ENCODE measurements at regions not wholly inside any gene's neighbourhood (a gene's known extent, or its start where the extent isn't known, plus 50 kb on each side); places are given as distances from the start of the nearest gene placed in this dataset.

DNA sequence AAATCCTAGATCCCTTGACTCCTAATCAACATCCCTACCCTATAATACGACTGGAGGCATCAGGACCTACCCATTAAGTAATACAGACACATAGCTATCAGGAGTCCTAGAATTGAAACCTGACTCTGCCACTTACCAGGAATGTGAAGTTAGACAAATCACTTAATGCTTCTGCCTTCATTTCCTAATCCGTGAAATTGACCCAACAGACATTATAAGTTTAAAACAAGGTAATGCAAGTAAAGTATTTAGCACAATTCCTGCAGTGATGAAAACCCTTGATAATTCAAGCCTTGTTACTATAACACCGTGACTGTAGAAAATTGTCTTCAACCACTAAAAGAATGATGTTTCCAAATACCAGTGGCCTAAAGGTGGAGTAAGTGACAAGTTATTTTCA, 150.2 kb downstream of the KCNJ2 start:
- TF ChIP-seq POLR2AphosphoS5 (IDR thresholded peaks at IDR 0.05) = no peak
- intact Hi-C loops (cut with DNase I) = no loop called here
- no peak for DNase-seq (ENCODE audit: low spot score)
- H3K4me3 ChIP-seq = no peak overlapping the region
- no peaks in the 10 kb centered on the region for H3K9me3 ChIP-seq
- no peaks in the 10 kb centered on the region for H3K36me3 ChIP-seq
- no peaks in the 10 kb centered on the region for H3K4me1 ChIP-seq (replicated peaks)
- H3K27ac ChIP-seq = no peak overlapping the region
- 91% methylated on average over 3 of the region's 3 CpGs for WGBS
- no peaks in the 10 kb centered on the region for H3K27me3 ChIP-seq (replicated peaks; ENCODE audit: insufficient read depth)

DNA sequence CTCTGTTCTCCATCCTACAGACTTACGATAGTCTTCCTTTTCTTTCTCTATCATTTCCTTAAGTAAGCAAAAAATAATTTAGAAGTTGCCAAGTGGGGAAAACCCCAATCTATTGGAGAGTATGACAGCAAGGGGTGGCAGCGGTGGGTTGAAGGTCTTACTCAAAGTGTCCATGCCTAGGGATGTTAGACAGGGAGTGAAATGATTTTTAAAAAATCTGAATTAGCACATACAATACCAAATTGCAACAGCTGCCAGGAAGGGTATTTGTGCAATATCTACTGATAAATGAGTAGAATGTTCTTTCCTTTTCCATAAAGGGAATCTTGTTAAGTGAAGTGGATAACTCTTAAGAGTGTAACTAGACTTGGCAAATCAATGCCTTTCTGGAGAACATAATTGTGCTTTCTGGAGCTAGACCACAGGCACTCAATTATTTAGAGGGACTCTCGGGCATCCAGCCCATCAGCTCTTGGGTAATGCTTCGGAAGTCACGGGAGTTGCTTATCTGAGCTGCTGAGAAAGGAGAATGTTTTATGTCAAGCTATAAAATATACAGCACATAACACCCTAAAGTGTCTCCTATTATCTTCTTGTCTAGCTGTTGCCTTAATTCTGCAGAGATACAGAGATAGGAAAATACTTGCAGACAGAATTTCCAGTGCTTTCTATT, 151.5 kb downstream of the KCNJ2 start:
- H3K4me1 ChIP-seq (replicated peaks) = no peaks in the 10 kb centered on the region
- no peaks in the 10 kb centered on the region for H3K9me3 ChIP-seq
- H3K36me3 ChIP-seq = no peaks in the 10 kb centered on the region
- no peak for DNase-seq (ENCODE audit: low spot score)
- intact Hi-C loops (cut with DNase I) = no loop called here
- TF ChIP-seq POLR2AphosphoS5 (IDR thresholded peaks at IDR 0.05) = no peak
- TF ChIP-seq, protein P1, sequence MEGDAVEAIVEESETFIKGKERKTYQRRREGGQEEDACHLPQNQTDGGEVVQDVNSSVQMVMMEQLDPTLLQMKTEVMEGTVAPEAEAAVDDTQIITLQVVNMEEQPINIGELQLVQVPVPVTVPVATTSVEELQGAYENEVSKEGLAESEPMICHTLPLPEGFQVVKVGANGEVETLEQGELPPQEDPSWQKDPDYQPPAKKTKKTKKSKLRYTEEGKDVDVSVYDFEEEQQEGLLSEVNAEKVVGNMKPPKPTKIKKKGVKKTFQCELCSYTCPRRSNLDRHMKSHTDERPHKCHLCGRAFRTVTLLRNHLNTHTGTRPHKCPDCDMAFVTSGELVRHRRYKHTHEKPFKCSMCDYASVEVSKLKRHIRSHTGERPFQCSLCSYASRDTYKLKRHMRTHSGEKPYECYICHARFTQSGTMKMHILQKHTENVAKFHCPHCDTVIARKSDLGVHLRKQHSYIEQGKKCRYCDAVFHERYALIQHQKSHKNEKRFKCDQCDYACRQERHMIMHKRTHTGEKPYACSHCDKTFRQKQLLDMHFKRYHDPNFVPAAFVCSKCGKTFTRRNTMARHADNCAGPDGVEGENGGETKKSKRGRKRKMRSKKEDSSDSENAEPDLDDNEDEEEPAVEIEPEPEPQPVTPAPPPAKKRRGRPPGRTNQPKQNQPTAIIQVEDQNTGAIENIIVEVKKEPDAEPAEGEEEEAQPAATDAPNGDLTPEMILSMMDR (IDR thresholded peaks at IDR 0.05) = no peak
- no peak for TF ChIP-seq POLR2A (IDR thresholded peaks at IDR 0.05)
- no peaks in the 10 kb centered on the region for H3K27me3 ChIP-seq (replicated peaks; ENCODE audit: insufficient read depth)
- no peak overlapping the region for H3K4me3 ChIP-seq
- WGBS = 37% methylated on average over 5 of the region's 5 CpGs
- no peak overlapping the region for H3K27ac ChIP-seq

DNA sequence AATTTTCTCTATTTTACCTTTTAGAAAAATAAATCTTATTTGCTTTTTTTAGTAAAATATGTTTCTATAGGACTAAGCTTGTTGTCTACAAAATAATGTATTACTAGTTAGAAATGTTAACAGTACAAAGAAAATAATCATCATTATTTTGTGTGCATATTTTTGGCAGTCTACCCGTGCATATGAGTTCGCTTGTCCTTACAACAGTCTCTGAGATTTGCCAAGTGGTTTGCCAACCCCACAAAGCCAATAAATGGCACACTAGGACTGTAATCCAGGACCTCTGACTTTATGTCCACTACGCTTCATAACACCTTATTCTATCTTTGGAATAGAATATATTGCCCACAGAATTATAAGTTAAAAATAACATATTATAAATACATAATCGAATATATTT, 152.0 kb downstream of the KCNJ2 start:
- TF ChIP-seq, protein P1 (IDR thresholded peaks at IDR 0.05) = no peak
- TF ChIP-seq POLR2AphosphoS5 (IDR thresholded peaks at IDR 0.05) (no peak), POLR2A (IDR thresholded peaks at IDR 0.05) (no peak)
- Histone ChIP-seq H3K4me3 (no peak overlapping the region), H3K27ac (no peak overlapping the region), H3K27me3 (replicated peaks; ENCODE audit: insufficient read depth) (no peaks in the 10 kb centered on the region), H3K4me1 (replicated peaks) (no peaks in the 10 kb centered on the region), H3K9me3 (no peaks in the 10 kb centered on the region), H3K36me3 (no peaks in the 10 kb centered on the region)
- WGBS = 67% methylated on average over 4 of the region's 4 CpGs
- intact Hi-C loops (cut with DNase I) = no loop called here
- no peak for DNase-seq (ENCODE audit: low spot score)

DNA sequence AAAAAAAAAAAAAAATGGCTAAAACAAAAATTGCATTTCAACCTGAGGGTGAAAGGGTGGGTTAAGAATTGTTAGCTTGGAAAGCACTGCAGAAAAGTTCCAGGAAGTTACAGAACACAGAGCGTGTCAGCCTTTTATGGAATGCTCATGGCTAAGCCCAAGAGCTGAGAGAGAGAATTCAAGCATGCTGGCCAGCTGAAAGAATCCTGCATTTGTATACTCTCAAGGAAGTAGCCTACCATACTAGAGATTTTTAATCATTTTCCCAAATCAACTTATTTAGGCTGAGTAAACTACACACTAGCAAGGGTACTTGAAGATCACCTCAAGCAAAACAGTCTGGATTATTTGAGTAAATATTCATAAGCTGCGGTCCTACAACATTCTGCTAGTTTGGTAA, 153.9 kb downstream of the KCNJ2 start:
- Histone ChIP-seq H3K4me1 (replicated peaks) (no peaks in the 10 kb centered on the region), H3K27me3 (replicated peaks; ENCODE audit: insufficient read depth) (no peaks in the 10 kb centered on the region), H3K27ac (no peak overlapping the region), H3K4me3 (no peak overlapping the region), H3K9me3 (no peaks in the 10 kb centered on the region), H3K36me3 (no peaks in the 10 kb centered on the region)
- TF ChIP-seq, protein P1 (IDR thresholded peaks at IDR 0.05) = no peak
- no peak for TF ChIP-seq POLR2AphosphoS5 (IDR thresholded peaks at IDR 0.05)
- TF ChIP-seq POLR2A (IDR thresholded peaks at IDR 0.05) = no peak
- no peak for DNase-seq (ENCODE audit: low spot score)
- WGBS = 72% methylated on average over 2 of the region's 2 CpGs
- intact Hi-C loops (cut with DNase I) = no loop called here

DNA sequence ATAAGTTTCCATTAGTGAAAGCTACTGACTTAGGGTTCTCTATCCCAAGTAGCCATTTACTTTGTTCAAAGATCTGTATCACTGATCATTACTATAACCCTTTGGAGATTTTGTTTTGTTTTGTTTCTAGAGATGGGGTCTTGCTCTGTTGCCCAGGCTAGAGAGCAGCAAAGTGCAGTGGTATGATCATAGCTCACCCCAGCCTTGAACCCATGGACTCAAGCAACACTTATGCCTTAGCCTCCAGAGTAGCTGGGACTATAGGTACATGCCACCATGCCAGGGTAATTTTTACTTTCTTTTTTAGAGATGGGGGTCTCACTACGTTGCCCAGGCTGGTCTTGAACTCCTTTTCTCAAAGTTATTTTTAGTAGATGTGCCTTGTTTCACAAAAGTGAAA, 154.7 kb downstream of the KCNJ2 start:
- 85% methylated on average over 1 of the region's 1 CpG for WGBS
- intact Hi-C loops (cut with DNase I) = no loop called here
- Histone ChIP-seq H3K9me3 (no peaks in the 10 kb centered on the region), H3K4me1 (replicated peaks) (no peaks in the 10 kb centered on the region), H3K4me3 (no peak overlapping the region), H3K27ac (no peak overlapping the region), H3K27me3 (replicated peaks; ENCODE audit: insufficient read depth) (no peaks in the 10 kb centered on the region), H3K36me3 (no peaks in the 10 kb centered on the region)
- TF ChIP-seq POLR2AphosphoS5 (IDR thresholded peaks at IDR 0.05) (no peak), POLR2A (IDR thresholded peaks at IDR 0.05) (no peak)
- TF ChIP-seq, protein P1 (IDR thresholded peaks at IDR 0.05) = no peak
- DNase-seq (ENCODE audit: low spot score) = no peak
